ENCODE measurements at regions not wholly inside any gene's neighbourhood (a gene's known extent, or its start where the extent isn't known, plus 50 kb on each side); places are given as distances from the start of the nearest gene placed in this dataset.

GRCh38 chr5:8239198-8239597, 370.2 kb downstream of the MTRR start:
- TF ChIP-seq CTCF (IDR thresholded peaks at IDR 0.05): no peak
- Histone ChIP-seq H3K4me3 (no peak overlapping the region), H3K36me3 (no peaks in the 10 kb centered on the region), H3K27me3 (no peaks in the 10 kb centered on the region), H3K4me1 (peaks cover 0 to 7% (median 0%) of the 10 kb centered on the region in 4 donors), H3K9me3 (peaks cover 0 to 4% (median 0%) of the 10 kb centered on the region in 3 donors), H3K27ac (no peak overlapping the region)
- intact Hi-C loops (cut with DNase I; ENCODE audit: low total_unique reads): no loop called here
- DNase-seq: no peak

GRCh38 chr5:8239646-8240045, 370.7 kb downstream of the MTRR start:
- no peak overlapping the region for H3K4me3 ChIP-seq
- intact Hi-C loops (cut with DNase I; ENCODE audit: low total_unique reads): no loop called here
- no peak for DNase-seq
- H3K27me3 ChIP-seq: no peaks in the 10 kb centered on the region
- no peaks in the 10 kb centered on the region for H3K36me3 ChIP-seq
- H3K4me1 ChIP-seq: peaks cover 0 to 7% (median 0%) of the 10 kb centered on the region in 4 donors
- no peak for TF ChIP-seq CTCF (IDR thresholded peaks at IDR 0.05)
- H3K9me3 ChIP-seq: peaks cover 0 to 4% (median 0%) of the 10 kb centered on the region in 3 donors
- H3K27ac ChIP-seq: no peak overlapping the region

- Histone ChIP-seq H3K9me3 (peaks cover 0 to 4% (median 0%) of the 10 kb centered on the region in 3 donors), H3K36me3 (no peaks in the 10 kb centered on the region), H3K4me1 (peaks cover 0 to 7% (median 0%) of the 10 kb centered on the region in 4 donors), H3K4me3 (no peak overlapping the region), H3K27ac (no peak overlapping the region), H3K27me3 (no peaks in the 10 kb centered on the region)
- no peak for TF ChIP-seq CTCF (IDR thresholded peaks at IDR 0.05)
- intact Hi-C loops (cut with DNase I; ENCODE audit: low total_unique reads): no loop called here
- no peak for DNase-seq
Measured at GRCh38 chr5:8241076-8241475, 372.1 kb downstream of the MTRR start.

- H3K9me3 ChIP-seq: peaks cover 0 to 4% (median 0%) of the 10 kb centered on the region in 3 donors
- H3K4me1 ChIP-seq: peaks cover 0 to 7% (median 0%) of the 10 kb centered on the region in 4 donors
- H3K27me3 ChIP-seq: no peaks in the 10 kb centered on the region
- H3K36me3 ChIP-seq: no peaks in the 10 kb centered on the region
- no peak for DNase-seq
- intact Hi-C loops (cut with DNase I; ENCODE audit: low total_unique reads): no loop called here
- no peak for TF ChIP-seq CTCF (IDR thresholded peaks at IDR 0.05)
- no peak overlapping the region for H3K27ac ChIP-seq
- no peak overlapping the region for H3K4me3 ChIP-seq
Measured at GRCh38 chr5:8241558-8241957, 372.6 kb downstream of the MTRR start.

GRCh38 chr5:8247049-8247899, 378.3 kb downstream of the MTRR start:
- Histone ChIP-seq H3K4me1 (no peaks in the 10 kb centered on the region), H3K27me3 (no peaks in the 10 kb centered on the region), H3K9me3 (peaks cover 0 to 4% (median 0%) of the 10 kb centered on the region in 3 donors), H3K27ac (no peak overlapping the region), H3K4me3 (no peak overlapping the region), H3K36me3 (no peaks in the 10 kb centered on the region)
- intact Hi-C loops (cut with DNase I; ENCODE audit: low total_unique reads): no loop called here
- TF ChIP-seq CTCF (IDR thresholded peaks at IDR 0.05): peak in 1 of 2 experiments; percentile 7
- no peak for DNase-seq

All from tibial artery (tissue), 4 donors.